ENCODE measurements at regions not wholly inside any gene's neighbourhood (a gene's known extent, or its start where the extent isn't known, plus 50 kb on each side); places are given as distances from the start of the nearest gene placed in this dataset.
"Not testable (repeated sequence)": the region's sequence is repeated elsewhere in the genome, so short reads cannot be mapped to it uniquely, and the experiment has no call there.

- Histone ChIP-seq H3K4me2 (no peak overlapping the region), H3K27ac (no peak overlapping the region), H3K9me3 (ENCODE audit: low read depth) (no peaks in the 10 kb centered on the region), H3K4me3 (no peak overlapping the region), H3K27me3 (no peaks in the 10 kb centered on the region), H3K4me1 (ENCODE audit: insufficient read depth) (no peaks in the 10 kb centered on the region), H3K9me2 (replicated peaks; ENCODE audit: insufficient read depth) (no peaks in the 10 kb centered on the region), H3K36me3 (replicated peaks; ENCODE audit: insufficient read depth, low read depth) (no peaks in the 10 kb centered on the region), H4K20me1 (ENCODE audit: insufficient read depth, poor library complexity, severe bottlenecking) (no peaks in the 10 kb centered on the region), H2AFZ (no peak overlapping the region), H3K79me2 (no peaks in the 10 kb centered on the region)
- WGBS (ENCODE audit: low lambda C conversion rate, missing lambda C conversion rate), result 87% methylated on average over 2 of the region's 2 CpGs
- no peak for DNase-seq (ENCODE audit: low spot score)
- TF ChIP-seq EZH2 (IDR thresholded peaks at IDR 0.05; ENCODE audit: borderline replicate concordance) (no peak), CTCF (IDR thresholded peaks at IDR 0.05; ENCODE audit: poor library complexity) (no peak), EZH2phosphoT487 (IDR thresholded peaks at IDR 0.05; ENCODE audit: low read depth, severe bottlenecking, unreplicated experiment) (no peak)
These were observed 884.7 kb downstream of the FSTL5 start for GRCh38 chr4:161279095-161279494.

- not testable (repeated sequence) for H3K27ac ChIP-seq; H3K9me3 ChIP-seq (ENCODE audit: low read depth); H3K36me3 ChIP-seq (replicated peaks; ENCODE audit: insufficient read depth, low read depth); H4K20me1 ChIP-seq (ENCODE audit: insufficient read depth, poor library complexity, severe bottlenecking); H3K9me2 ChIP-seq (replicated peaks; ENCODE audit: insufficient read depth); DNase-seq (ENCODE audit: low spot score); H3K79me2 ChIP-seq; H3K4me1 ChIP-seq (ENCODE audit: insufficient read depth); H3K4me3 ChIP-seq; H3K4me2 ChIP-seq; H3K27me3 ChIP-seq; H2AFZ ChIP-seq
- WGBS (ENCODE audit: low lambda C conversion rate, missing lambda C conversion rate), result over 99% methylated on average over 28 of the region's 44 CpGs
These were observed 886.5 kb downstream of the FSTL5 start for GRCh38 chr4:161277150-161277787.

- H3K4me2 ChIP-seq, result no peak overlapping the region
- no peak overlapping the region for H3K4me3 ChIP-seq
- H3K27ac ChIP-seq, result no peak overlapping the region
- WGBS (ENCODE audit: low lambda C conversion rate, missing lambda C conversion rate), result 98% methylated on average over 2 of the region's 2 CpGs
- H3K27me3 ChIP-seq, result no peaks in the 10 kb centered on the region
- no peaks in the 10 kb centered on the region for H3K4me1 ChIP-seq (ENCODE audit: insufficient read depth)
- no peak for DNase-seq (ENCODE audit: low spot score)
- H3K9me2 ChIP-seq (replicated peaks; ENCODE audit: insufficient read depth), result no peaks in the 10 kb centered on the region
- no peaks in the 10 kb centered on the region for H3K9me3 ChIP-seq (ENCODE audit: low read depth)
- no peak overlapping the region for H2AFZ ChIP-seq
- no peaks in the 10 kb centered on the region for H3K79me2 ChIP-seq
- TF ChIP-seq EZH2 (IDR thresholded peaks at IDR 0.05; ENCODE audit: borderline replicate concordance) (no peak), EZH2phosphoT487 (IDR thresholded peaks at IDR 0.05; ENCODE audit: low read depth, severe bottlenecking, unreplicated experiment) (no peak), CTCF (IDR thresholded peaks at IDR 0.05; ENCODE audit: poor library complexity) (no peak)
- H3K36me3 ChIP-seq (replicated peaks; ENCODE audit: insufficient read depth, low read depth), result no peaks in the 10 kb centered on the region
- H4K20me1 ChIP-seq (ENCODE audit: insufficient read depth, poor library complexity, severe bottlenecking), result no peaks in the 10 kb centered on the region
These were observed 890.2 kb downstream of the FSTL5 start for GRCh38 chr4:161273607-161274006.

- no peak overlapping the region for H3K4me2 ChIP-seq
- no peaks in the 10 kb centered on the region for H3K36me3 ChIP-seq (replicated peaks; ENCODE audit: insufficient read depth, low read depth)
- H4K20me1 ChIP-seq (ENCODE audit: insufficient read depth, poor library complexity, severe bottlenecking), result no peaks in the 10 kb centered on the region
- H2AFZ ChIP-seq, result no peak overlapping the region
- no peak overlapping the region for H3K4me3 ChIP-seq
- H3K27me3 ChIP-seq, result no peaks in the 10 kb centered on the region
- TF ChIP-seq EZH2phosphoT487 (IDR thresholded peaks at IDR 0.05; ENCODE audit: low read depth, severe bottlenecking, unreplicated experiment) (no peak), CTCF (IDR thresholded peaks at IDR 0.05; ENCODE audit: poor library complexity) (no peak), EZH2 (IDR thresholded peaks at IDR 0.05; ENCODE audit: borderline replicate concordance) (no peak)
- no peak overlapping the region for H3K27ac ChIP-seq
- WGBS (ENCODE audit: low lambda C conversion rate, missing lambda C conversion rate), result 81% methylated on average over 1 of the region's 1 CpG
- DNase-seq (ENCODE audit: low spot score), result no peak
- no peaks in the 10 kb centered on the region for H3K9me3 ChIP-seq (ENCODE audit: low read depth)
- H3K9me2 ChIP-seq (replicated peaks; ENCODE audit: insufficient read depth), result no peaks in the 10 kb centered on the region
- H3K4me1 ChIP-seq (ENCODE audit: insufficient read depth), result no peaks in the 10 kb centered on the region
- H3K79me2 ChIP-seq, result no peaks in the 10 kb centered on the region
These were observed 903.0 kb downstream of the FSTL5 start for GRCh38 chr4:161260819-161261218.
